ENCODE measurements at regions not wholly inside any gene's neighbourhood (a gene's known extent, or its start where the extent isn't known, plus 50 kb on each side); places are given as distances from the start of the nearest gene placed in this dataset.

DNA sequence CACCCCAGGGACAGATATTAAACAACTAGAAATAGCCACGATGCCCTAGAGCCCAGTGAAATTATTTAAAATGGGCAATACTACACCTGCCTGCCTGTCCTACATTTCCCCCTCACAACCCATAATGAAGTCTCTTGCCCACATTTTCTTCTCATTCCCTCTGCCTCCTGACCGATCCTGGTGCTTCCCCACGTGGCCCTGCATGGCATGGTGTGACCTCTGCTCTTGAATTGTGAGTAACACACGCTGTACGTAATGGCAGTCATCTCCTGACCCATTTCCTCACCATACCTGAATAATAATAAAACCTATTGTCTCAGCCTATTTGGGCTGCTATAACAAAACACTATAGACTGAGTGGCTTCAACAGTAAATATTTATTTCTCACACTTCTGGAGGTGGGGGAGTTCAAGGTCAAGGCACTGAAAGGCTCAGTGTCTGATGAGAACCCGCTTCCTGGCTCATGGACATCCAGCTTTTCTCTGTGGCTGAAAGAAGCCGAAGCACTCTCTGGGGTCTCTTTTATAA lies 77.0 kb upstream of the ENPP6 start:
- Histone ChIP-seq H3K9ac (ENCODE audit: extremely low read depth, insufficient read length, low read length) (no peak overlapping the region), H3K23me2 (ENCODE audit: insufficient read length, low read depth, low read length, poor library complexity, severe bottlenecking) (no peaks in the 10 kb centered on the region), H2BK15ac (ENCODE audit: low read depth, low read length) (no peak overlapping the region), H3K4ac (ENCODE audit: low read depth, low read length) (no peak overlapping the region), H3T11ph (ENCODE audit: low read length) (no peak overlapping the region), H2AFZ (ENCODE audit: low read length) (no peak overlapping the region), H3K27me3 (ENCODE audit: insufficient read depth, low read length) (no peaks in the 10 kb centered on the region), H4K5ac (ENCODE audit: insufficient read length, low read depth, low read length) (no peak overlapping the region), H3K23ac (ENCODE audit: insufficient read length, low read depth, low read length) (no peak overlapping the region), H3K27ac (ENCODE audit: insufficient read length, low read depth, low read length) (no peak overlapping the region), H2BK5ac (ENCODE audit: insufficient read length, low read length) (no peak overlapping the region), H4K91ac (ENCODE audit: insufficient read length, low read depth, low read length) (no peak overlapping the region), H2AK5ac (ENCODE audit: insufficient read length, low read length) (no peak overlapping the region), H3K4me2 (ENCODE audit: insufficient read depth, insufficient read length, low read length) (no peak overlapping the region), H3K56ac (ENCODE audit: insufficient read length, low read depth, low read length) (no peak overlapping the region), H3K79me2 (ENCODE audit: insufficient read depth, low read length) (no peaks in the 10 kb centered on the region), H3K18ac (ENCODE audit: insufficient read length, low read depth, low read length) (no peak overlapping the region), H2BK20ac (ENCODE audit: low read depth, low read length, poor library complexity, severe bottlenecking) (no peak overlapping the region), H3K9me3 (ENCODE audit: control insufficient read depth, low read depth, low read length) (no peaks in the 10 kb centered on the region), H2BK12ac (ENCODE audit: insufficient read length, low read depth, low read length) (no peak overlapping the region), H3K4me1 (ENCODE audit: insufficient read depth, low read length) (no peaks in the 10 kb centered on the region), H3K14ac (ENCODE audit: insufficient read depth, low read length) (no peak overlapping the region), H2BK120ac (ENCODE audit: low read depth, low read length, poor library complexity, severe bottlenecking) (no peak overlapping the region), H3K79me1 (ENCODE audit: insufficient read depth, low read depth, low read length, poor library complexity, severe bottlenecking) (no peaks in the 10 kb centered on the region), H4K20me1 (ENCODE audit: control insufficient read depth, insufficient read depth, insufficient read length) (no peaks in the 10 kb centered on the region), H4K8ac (replicated peaks; ENCODE audit: insufficient read length, low read depth, low read length) (no peak overlapping the region)
- Mint-ChIP-seq H3K4me3 (no peak overlapping the region), H3K4me1 (peaks cover 6 to 12% of the 10 kb centered on the region in 2 experiments; a peak in 3 of 4 replicates), H3K36me3 (ENCODE audit: insufficient read depth in 1 of 3, low read depth in 3 of 3) (0 out of 7 replicates have a peak, but pooled peaks cover 0 to 2% (median 0%) of the 10 kb centered on the region in 3 experiments), H3K27ac (no peak overlapping the region), H3K27me3 (ENCODE audit: low read depth) (peaks cover 3% of the 10 kb centered on the region), H3K9me3 (no peaks in the 10 kb centered on the region)
- DNase-seq: peak; percentile 12
- TF ChIP-seq, protein P1, sequence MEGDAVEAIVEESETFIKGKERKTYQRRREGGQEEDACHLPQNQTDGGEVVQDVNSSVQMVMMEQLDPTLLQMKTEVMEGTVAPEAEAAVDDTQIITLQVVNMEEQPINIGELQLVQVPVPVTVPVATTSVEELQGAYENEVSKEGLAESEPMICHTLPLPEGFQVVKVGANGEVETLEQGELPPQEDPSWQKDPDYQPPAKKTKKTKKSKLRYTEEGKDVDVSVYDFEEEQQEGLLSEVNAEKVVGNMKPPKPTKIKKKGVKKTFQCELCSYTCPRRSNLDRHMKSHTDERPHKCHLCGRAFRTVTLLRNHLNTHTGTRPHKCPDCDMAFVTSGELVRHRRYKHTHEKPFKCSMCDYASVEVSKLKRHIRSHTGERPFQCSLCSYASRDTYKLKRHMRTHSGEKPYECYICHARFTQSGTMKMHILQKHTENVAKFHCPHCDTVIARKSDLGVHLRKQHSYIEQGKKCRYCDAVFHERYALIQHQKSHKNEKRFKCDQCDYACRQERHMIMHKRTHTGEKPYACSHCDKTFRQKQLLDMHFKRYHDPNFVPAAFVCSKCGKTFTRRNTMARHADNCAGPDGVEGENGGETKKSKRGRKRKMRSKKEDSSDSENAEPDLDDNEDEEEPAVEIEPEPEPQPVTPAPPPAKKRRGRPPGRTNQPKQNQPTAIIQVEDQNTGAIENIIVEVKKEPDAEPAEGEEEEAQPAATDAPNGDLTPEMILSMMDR (conservative IDR thresholded peaks at IDR 0.05): no peak
- no CpG with 5 or more reads among the region's 7 CpGs for WGBS (ENCODE audit: extremely low coverage, insufficient read length, low lambda C conversion rate)
